HG03139 (cell line): ENCODE measurements at regions not wholly inside any gene's neighbourhood (a gene's known extent, or its start where the extent isn't known, plus 50 kb on each side); places are given as distances from the start of the nearest gene placed in this dataset.

Experiments used
- ATAC-seq: cut with Tn5 transposase; IDR thresholded peaks from one replicate; pipeline ENCODE4 v1.9.1; 2021; ENCODE audit not compliant: unreplicated experiment

GRCh38 chr12:14252697-14253096, 112.8 kb upstream of the ATF7IP start:
- ATAC-seq: no peak

- ATAC-seq: no peak
Measured at GRCh38 chr12:14253496-14253895, 112.0 kb upstream of the ATF7IP start.

- no peak for ATAC-seq
Measured at GRCh38 chr12:14254781-14255180, 110.7 kb upstream of the ATF7IP start.

GRCh38 chr12:14256121-14256520, 109.4 kb upstream of the ATF7IP start:
- ATAC-seq: no peak

GRCh38 chr12:14256555-14257169, 108.8 kb upstream of the ATF7IP start:
- ATAC-seq: peak; percentile 51

- no peak for ATAC-seq
Measured at GRCh38 chr12:14257303-14257733, 108.2 kb upstream of the ATF7IP start.

- ATAC-seq: peak; percentile 48
Measured at GRCh38 chr12:14257734-14258574, 107.5 kb upstream of the ATF7IP start.

- ATAC-seq: no peak
Measured at GRCh38 chr12:14258575-14258940, 106.9 kb upstream of the ATF7IP start.

- no peak for ATAC-seq
Measured at GRCh38 chr12:14259481-14260010, 105.9 kb upstream of the ATF7IP start.

GRCh38 chr12:14260011-14260993, 105.2 kb upstream of the ATF7IP start:
- no peak for ATAC-seq

GRCh38 chr12:14261096-14261495, 104.4 kb upstream of the ATF7IP start:
- no peak for ATAC-seq

- ATAC-seq: no peak
Measured at GRCh38 chr12:14261861-14262260, 103.6 kb upstream of the ATF7IP start.

GRCh38 chr12:14262771-14263511, 102.5 kb upstream of the ATF7IP start:
- ATAC-seq: no peak

GRCh38 chr12:14263742-14264141, 101.7 kb upstream of the ATF7IP start:
- ATAC-seq: no peak

GRCh38 chr12:14264316-14264715, 101.2 kb upstream of the ATF7IP start:
- ATAC-seq: no peak

- no peak for ATAC-seq
Measured at GRCh38 chr12:14264778-14265177, 100.7 kb upstream of the ATF7IP start.

- no peak for ATAC-seq
Measured at GRCh38 chr12:14268120-14268515, 97.4 kb upstream of the ATF7IP start.

GRCh38 chr12:14270392-14270791, 95.1 kb upstream of the ATF7IP start:
- ATAC-seq: no peak

- ATAC-seq: no peak
Measured at GRCh38 chr12:14272956-14273912, 92.2 kb upstream of the ATF7IP start.
